ENCODE measurements at regions not wholly inside any gene's neighbourhood (a gene's known extent, or its start where the extent isn't known, plus 50 kb on each side); places are given as distances from the start of the nearest gene placed in this dataset.

GRCh38 chr12:123078531-123079155, 72.2 kb downstream of the PITPNM2 start:
- TF ChIP-seq POLR2A (IDR thresholded peaks at IDR 0.05), result no peak
- TF ChIP-seq, protein P1, sequence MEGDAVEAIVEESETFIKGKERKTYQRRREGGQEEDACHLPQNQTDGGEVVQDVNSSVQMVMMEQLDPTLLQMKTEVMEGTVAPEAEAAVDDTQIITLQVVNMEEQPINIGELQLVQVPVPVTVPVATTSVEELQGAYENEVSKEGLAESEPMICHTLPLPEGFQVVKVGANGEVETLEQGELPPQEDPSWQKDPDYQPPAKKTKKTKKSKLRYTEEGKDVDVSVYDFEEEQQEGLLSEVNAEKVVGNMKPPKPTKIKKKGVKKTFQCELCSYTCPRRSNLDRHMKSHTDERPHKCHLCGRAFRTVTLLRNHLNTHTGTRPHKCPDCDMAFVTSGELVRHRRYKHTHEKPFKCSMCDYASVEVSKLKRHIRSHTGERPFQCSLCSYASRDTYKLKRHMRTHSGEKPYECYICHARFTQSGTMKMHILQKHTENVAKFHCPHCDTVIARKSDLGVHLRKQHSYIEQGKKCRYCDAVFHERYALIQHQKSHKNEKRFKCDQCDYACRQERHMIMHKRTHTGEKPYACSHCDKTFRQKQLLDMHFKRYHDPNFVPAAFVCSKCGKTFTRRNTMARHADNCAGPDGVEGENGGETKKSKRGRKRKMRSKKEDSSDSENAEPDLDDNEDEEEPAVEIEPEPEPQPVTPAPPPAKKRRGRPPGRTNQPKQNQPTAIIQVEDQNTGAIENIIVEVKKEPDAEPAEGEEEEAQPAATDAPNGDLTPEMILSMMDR (IDR thresholded peaks at IDR 0.05), result no peak
- TF ChIP-seq POLR2AphosphoS5 (IDR thresholded peaks at IDR 0.05), result no peak
- no peak for TF ChIP-seq EP300 (IDR thresholded peaks at IDR 0.05)
